NCI-H345 (cell line): ENCODE measurements at regions not wholly inside any gene's neighbourhood (a gene's known extent, or its start where the extent isn't known, plus 50 kb on each side); places are given as distances from the start of the nearest gene placed in this dataset.

Experiments used
- DNase-seq: peaks from one replicate; lab custom pipeline; 2025; lab: John Stamatoyannopoulos, UW

GRCh38 chr4:145427991-145428390 lies 53.7 kb upstream of the SMAD1 start:
- DNase-seq, result no peak

GRCh38 chr4:145427221-145427620 lies 54.4 kb upstream of the SMAD1 start:
- no peak for DNase-seq

- no peak for DNase-seq
Observed at GRCh38 chr4:145423017-145423708, 58.5 kb upstream of the SMAD1 start.

- DNase-seq, result no peak
Observed at GRCh38 chr4:145420595-145421214, 60.9 kb upstream of the SMAD1 start.

- DNase-seq, result no peak
Observed at GRCh38 chr4:145418739-145419138, 62.9 kb upstream of the SMAD1 start.

- no peak for DNase-seq
Observed at GRCh38 chr4:145417348-145418130, 64.1 kb upstream of the SMAD1 start.

- no peak for DNase-seq
Observed at GRCh38 chr4:145414841-145415240, 66.8 kb upstream of the SMAD1 start.

GRCh38 chr4:145414226-145414625 lies 67.4 kb upstream of the SMAD1 start:
- no peak for DNase-seq

- no peak for DNase-seq
Observed at GRCh38 chr4:145406970-145407369, 74.7 kb upstream of the SMAD1 start.

- no peak for DNase-seq
Observed at GRCh38 chr4:145404761-145405160, 76.9 kb upstream of the SMAD1 start.

- DNase-seq, result no peak
Observed at GRCh38 chr4:145396581-145396980, 85.1 kb upstream of the SMAD1 start.

- peak; percentile 2 for DNase-seq
Observed at GRCh38 chr4:145390571-145390970, 91.1 kb upstream of the SMAD1 start.

- DNase-seq, result no peak
Observed at GRCh38 chr4:145389550-145389949, 92.1 kb upstream of the SMAD1 start.

- DNase-seq, result no peak
Observed at GRCh38 chr4:145388043-145388442, 93.6 kb upstream of the SMAD1 start.

GRCh38 chr4:145387079-145387478 lies 94.6 kb upstream of the SMAD1 start:
- DNase-seq, result no peak

GRCh38 chr4:145381163-145381562 lies 100.5 kb upstream of the SMAD1 start:
- DNase-seq, result no peak

- no peak for DNase-seq
Observed at GRCh38 chr4:145380123-145380522, 101.5 kb upstream of the SMAD1 start.

GRCh38 chr4:145375416-145375815 lies 106.2 kb upstream of the SMAD1 start:
- DNase-seq, result no peak

GRCh38 chr4:145352438-145353145 lies 129.1 kb upstream of the SMAD1 start:
- no peak for DNase-seq

GRCh38 chr4:145351922-145352321 lies 129.7 kb upstream of the SMAD1 start:
- no peak for DNase-seq

- DNase-seq, result no peak
Observed at GRCh38 chr4:145351162-145351561, 130.5 kb upstream of the SMAD1 start.

GRCh38 chr4:145348291-145348690 lies 133.4 kb upstream of the SMAD1 start:
- DNase-seq, result no peak

- no peak for DNase-seq
Observed at GRCh38 chr4:145347684-145348083, 134.0 kb upstream of the SMAD1 start.
